ENCODE measurements at regions not wholly inside any gene's neighbourhood (a gene's known extent, or its start where the extent isn't known, plus 50 kb on each side); places are given as distances from the start of the nearest gene placed in this dataset.

DNA sequence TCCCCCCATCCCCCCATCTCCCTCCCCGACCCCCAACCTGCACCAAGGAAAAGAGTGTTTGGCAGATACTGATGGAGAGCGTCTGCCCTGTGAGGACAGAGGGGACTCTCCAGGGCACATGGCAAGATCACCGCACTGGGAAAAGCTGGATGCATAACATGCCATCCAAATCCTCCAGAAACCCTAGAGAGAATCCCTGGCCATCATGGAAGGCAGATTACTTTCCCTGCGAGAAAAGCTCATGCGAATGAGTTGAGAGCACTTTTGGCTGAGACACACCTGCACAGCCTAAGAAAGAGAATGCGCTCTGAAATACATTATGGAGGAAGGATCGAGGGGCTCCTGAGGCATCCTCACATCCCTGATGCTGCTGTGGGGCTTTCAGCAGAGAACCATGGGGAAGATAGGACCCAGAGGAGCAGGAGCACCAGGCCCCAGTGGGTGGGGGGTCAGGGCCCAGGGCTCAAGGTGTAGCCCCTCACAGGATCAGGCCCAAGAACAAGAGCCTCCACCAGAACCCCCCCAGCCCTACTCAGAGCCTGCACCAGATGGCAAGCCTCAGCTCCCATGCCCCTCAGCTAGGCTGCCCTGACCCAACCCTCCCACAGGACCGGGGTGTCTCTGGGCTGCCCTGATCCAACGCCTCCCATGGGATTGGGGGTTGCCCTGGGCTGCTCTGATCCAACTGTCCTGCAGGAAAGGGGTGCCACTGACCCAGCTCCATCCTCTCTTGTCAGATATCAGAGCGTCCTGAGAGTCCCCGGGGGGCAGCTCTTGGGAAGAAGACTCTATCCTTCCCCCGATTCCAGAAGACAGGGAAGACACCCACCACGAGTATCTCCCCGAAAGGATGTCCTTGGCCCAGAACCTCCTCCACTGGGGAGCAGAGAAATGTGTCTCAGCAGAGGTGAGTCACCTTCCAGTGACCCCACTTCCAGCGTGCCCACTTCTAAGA, 153.4 kb downstream of the NDUFA10 start:
- TF ChIP-seq, protein P1, sequence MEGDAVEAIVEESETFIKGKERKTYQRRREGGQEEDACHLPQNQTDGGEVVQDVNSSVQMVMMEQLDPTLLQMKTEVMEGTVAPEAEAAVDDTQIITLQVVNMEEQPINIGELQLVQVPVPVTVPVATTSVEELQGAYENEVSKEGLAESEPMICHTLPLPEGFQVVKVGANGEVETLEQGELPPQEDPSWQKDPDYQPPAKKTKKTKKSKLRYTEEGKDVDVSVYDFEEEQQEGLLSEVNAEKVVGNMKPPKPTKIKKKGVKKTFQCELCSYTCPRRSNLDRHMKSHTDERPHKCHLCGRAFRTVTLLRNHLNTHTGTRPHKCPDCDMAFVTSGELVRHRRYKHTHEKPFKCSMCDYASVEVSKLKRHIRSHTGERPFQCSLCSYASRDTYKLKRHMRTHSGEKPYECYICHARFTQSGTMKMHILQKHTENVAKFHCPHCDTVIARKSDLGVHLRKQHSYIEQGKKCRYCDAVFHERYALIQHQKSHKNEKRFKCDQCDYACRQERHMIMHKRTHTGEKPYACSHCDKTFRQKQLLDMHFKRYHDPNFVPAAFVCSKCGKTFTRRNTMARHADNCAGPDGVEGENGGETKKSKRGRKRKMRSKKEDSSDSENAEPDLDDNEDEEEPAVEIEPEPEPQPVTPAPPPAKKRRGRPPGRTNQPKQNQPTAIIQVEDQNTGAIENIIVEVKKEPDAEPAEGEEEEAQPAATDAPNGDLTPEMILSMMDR (IDR thresholded peaks at IDR 0.05), result no peak
- H3K27ac ChIP-seq, result no peak overlapping the region

DNA sequence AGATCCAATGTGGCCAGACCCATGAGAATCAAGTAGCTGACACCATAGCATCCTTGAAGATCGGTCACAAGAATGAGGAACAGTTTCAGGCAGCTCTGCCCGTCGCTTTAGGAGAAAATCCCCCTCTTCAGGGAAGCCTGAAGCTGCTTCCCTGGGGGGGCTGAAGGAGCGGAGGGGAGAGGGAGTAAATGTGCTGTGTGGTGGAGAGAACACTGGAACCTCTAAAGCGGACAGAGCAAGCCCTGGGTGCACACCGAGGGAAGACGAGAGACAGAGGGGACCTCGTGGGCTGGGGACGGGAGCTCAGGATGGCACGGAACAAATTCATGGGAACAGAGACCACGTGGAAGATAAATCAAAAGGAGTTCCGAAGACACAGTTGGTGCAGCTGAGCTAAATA, 154.3 kb downstream of the NDUFA10 start:
- TF ChIP-seq, protein P1 (IDR thresholded peaks at IDR 0.05), result no peak
- TF ChIP-seq ZFX (IDR thresholded peaks at IDR 0.05; ENCODE audit: borderline replicate concordance), result no peak
- H3K27ac ChIP-seq, result no peak overlapping the region

DNA sequence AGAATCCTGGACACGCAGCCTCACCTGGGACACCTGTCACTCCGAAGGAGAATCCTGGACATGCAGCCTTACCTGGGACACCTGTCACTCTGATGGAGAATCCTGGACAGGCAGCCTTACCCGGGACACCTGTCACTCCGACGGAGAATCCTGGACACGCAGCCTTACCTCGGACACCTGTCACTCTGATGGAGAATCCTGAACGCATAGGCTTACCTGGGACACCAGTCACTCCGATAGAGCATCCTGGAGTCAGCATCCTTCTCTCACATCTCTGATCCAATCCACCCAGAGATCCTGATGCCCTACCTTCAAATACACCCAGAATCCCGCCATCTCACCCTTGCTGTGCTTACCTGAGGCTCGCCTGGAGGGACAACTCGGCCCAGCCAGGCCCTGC, 154.9 kb downstream of the NDUFA10 start:
- no peak overlapping the region for H3K27ac ChIP-seq
- no peak for TF ChIP-seq ZFX (IDR thresholded peaks at IDR 0.05; ENCODE audit: borderline replicate concordance)
- TF ChIP-seq, protein P1 (IDR thresholded peaks at IDR 0.05), result no peak

DNA sequence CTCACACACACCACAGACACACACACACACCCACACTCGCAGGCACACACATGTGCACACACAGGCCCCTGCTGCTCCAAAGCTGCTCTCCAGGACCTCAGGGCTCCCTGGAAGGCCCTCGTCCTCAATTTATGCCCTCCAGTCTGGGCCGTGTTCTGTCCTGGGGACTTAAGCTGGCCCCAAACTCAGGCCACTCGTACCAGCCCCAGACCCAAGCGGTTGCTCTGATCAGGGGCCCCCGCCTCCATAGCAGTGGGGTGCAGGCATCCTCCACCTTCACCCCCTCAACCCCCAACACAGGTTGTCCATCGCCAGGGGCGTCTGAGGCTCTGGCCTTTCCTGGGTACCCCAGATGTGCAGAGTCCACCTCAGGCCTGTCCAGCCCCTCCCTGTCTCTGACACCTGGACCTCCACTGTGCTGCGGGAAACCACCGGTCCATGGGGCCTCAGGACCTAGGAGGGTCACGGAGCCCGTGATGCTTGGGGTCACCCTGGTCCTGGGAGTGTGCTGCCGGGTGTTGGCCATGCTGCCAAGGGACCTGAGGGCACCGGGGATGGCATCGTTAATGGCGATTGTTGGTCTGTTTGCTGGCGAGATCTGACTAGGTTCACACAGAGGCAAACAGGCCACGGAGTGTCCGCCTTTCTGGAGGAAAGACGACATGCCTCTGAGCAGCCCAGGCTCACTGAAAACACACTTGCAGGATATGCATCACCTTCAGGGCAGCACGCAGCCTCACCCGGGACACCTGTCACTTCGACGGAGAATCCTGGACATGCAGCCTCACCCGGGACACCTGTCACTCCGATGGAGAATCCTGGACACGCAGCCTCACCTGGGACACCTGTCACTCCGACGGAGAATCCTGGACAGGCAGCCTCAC, 155.6 kb downstream of the NDUFA10 start:
- TF ChIP-seq, protein P1 (IDR thresholded peaks at IDR 0.05), result no peak
- TF ChIP-seq ZFX (IDR thresholded peaks at IDR 0.05; ENCODE audit: borderline replicate concordance), result no peak
- H3K27ac ChIP-seq, result no peak overlapping the region

DNA sequence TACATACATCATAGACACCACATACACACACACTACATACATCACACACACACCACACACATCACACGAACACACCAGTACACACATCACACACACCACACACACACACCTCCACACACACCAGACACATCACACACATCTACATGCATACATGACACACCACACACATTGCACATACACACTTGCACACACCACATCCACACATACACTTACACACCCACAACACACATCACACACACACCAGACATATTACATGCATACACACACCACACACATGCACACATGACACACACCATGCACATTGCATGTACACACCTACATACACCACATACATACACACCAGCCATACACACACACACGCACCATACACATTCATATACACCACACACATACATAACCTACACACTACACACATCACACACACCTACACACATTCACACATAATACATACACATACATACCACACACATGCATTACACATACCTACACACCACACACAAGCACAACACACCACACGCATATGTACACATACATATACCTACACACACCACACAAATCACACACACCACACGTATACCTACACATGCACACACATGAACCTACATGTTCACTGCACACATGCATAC, 156.5 kb downstream of the NDUFA10 start:
- TF ChIP-seq, protein P1 (IDR thresholded peaks at IDR 0.05), result no peak
- TF ChIP-seq ZFX (IDR thresholded peaks at IDR 0.05; ENCODE audit: borderline replicate concordance), result no peak

DNA sequence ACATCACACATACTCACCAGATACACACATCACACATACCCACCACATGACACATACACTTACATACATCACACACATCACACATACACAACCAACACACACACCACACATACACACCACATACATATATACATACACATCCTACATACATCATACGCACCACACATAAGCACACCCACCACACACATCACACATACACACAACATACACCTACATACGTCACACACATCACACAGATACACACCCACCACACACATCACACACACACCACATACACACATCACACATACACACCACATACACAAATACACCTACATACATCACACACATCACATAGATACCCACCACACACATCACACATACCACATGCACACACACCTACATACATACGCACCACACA, 158.4 kb downstream of the NDUFA10 start:
- H3K27ac ChIP-seq, result no peak overlapping the region

More for the DNA sequence above, 156.5 kb downstream of the NDUFA10 start:
- no peak overlapping the region for H3K27ac ChIP-seq

More for the DNA sequence above, 158.4 kb downstream of the NDUFA10 start:
- TF ChIP-seq, protein P1 (IDR thresholded peaks at IDR 0.05), result no peak
- TF ChIP-seq ZFX (IDR thresholded peaks at IDR 0.05; ENCODE audit: borderline replicate concordance), result no peak

Data from 22Rv1 (cell line).